SK-N-MC (cell line): ENCODE measurements at regions not wholly inside any gene's neighbourhood (a gene's known extent, or its start where the extent isn't known, plus 50 kb on each side); places are given as distances from the start of the nearest gene placed in this dataset.

Experiments used
- EZH2 ChIP-seq: fragments of 200-600 bp; sonication (generic); IDR thresholded peaks from one replicate; pipeline ENCODE4 v1.6.1; 2017; ENCODE audit warnings: antibody characterized with exemption
- POLR2AphosphoS5 ChIP-seq: IDR thresholded peaks from 2 replicates; pipeline ENCODE4 v1.6.1; 2012; ENCODE audit warnings: mild to moderate bottlenecking, low read depth, low read length, borderline replicate concordance

- TF ChIP-seq EZH2 (no peak), POLR2AphosphoS5 (no peak)
Measured at GRCh38 chr16:61403386-61403785, 632.9 kb downstream of the CDH8 start.
